RKO (cell line): ENCODE measurements at regions not wholly inside any gene's neighbourhood (a gene's known extent, or its start where the extent isn't known, plus 50 kb on each side); places are given as distances from the start of the nearest gene placed in this dataset.

Source experiments
- DNase-seq: peaks from one replicate; pipeline ENCODE4 v3.0.0-alpha.2; 2016; ENCODE audit warnings: low spot score

- no peak for DNase-seq
Measured at GRCh38 chr2:204234248-204234647, 297.7 kb downstream of the ICOS start.

- no peak for DNase-seq
Measured at GRCh38 chr2:204234879-204235278, 298.3 kb downstream of the ICOS start.

GRCh38 chr2:204237416-204237815 is 300.9 kb downstream of the ICOS start:
- no peak for DNase-seq

- DNase-seq, result no peak
Measured at GRCh38 chr2:204239411-204240165, 303.0 kb downstream of the ICOS start.

- DNase-seq, result no peak
Measured at GRCh38 chr2:204240961-204241360, 304.3 kb upstream of the PARD3B start.

- DNase-seq, result no peak
Measured at GRCh38 chr2:204249437-204249836, 295.8 kb upstream of the PARD3B start.

- DNase-seq, result no peak
Measured at GRCh38 chr2:204250692-204251091, 294.6 kb upstream of the PARD3B start.

GRCh38 chr2:204251158-204251997 is 293.9 kb upstream of the PARD3B start:
- no peak for DNase-seq

- DNase-seq, result no peak
Measured at GRCh38 chr2:204251998-204252376, 293.3 kb upstream of the PARD3B start.

GRCh38 chr2:204255071-204255470 is 290.2 kb upstream of the PARD3B start:
- DNase-seq, result no peak

- DNase-seq, result no peak
Measured at GRCh38 chr2:204255526-204255925, 289.7 kb upstream of the PARD3B start.

- DNase-seq, result no peak
Measured at GRCh38 chr2:204257781-204258180, 287.5 kb upstream of the PARD3B start.

GRCh38 chr2:204258890-204259289 is 286.4 kb upstream of the PARD3B start:
- DNase-seq, result no peak

- DNase-seq, result peak; percentile 70
Measured at GRCh38 chr2:204260162-204260877, 285.0 kb upstream of the PARD3B start.

- no peak for DNase-seq
Measured at GRCh38 chr2:204260901-204261300, 284.4 kb upstream of the PARD3B start.

- no peak for DNase-seq
Measured at GRCh38 chr2:204261846-204262245, 283.4 kb upstream of the PARD3B start.

GRCh38 chr2:204264085-204264553 is 281.2 kb upstream of the PARD3B start:
- no peak for DNase-seq

GRCh38 chr2:204264621-204265140 is 280.6 kb upstream of the PARD3B start:
- no peak for DNase-seq

- DNase-seq, result no peak
Measured at GRCh38 chr2:204265681-204266181, 279.5 kb upstream of the PARD3B start.

GRCh38 chr2:204268458-204268857 is 276.8 kb upstream of the PARD3B start:
- no peak for DNase-seq

GRCh38 chr2:204268971-204269370 is 276.3 kb upstream of the PARD3B start:
- DNase-seq, result no peak

- DNase-seq, result no peak
Measured at GRCh38 chr2:204272089-204272488, 273.2 kb upstream of the PARD3B start.
